ENCODE measurements at regions not wholly inside any gene's neighbourhood (a gene's known extent, or its start where the extent isn't known, plus 50 kb on each side); places are given as distances from the start of the nearest gene placed in this dataset.

- DNase-seq (ENCODE audit: low read depth): no peak
Measured at GRCh38 chr1:5296557-5297179, 642.3 kb downstream of the AJAP1 start.

DNA sequence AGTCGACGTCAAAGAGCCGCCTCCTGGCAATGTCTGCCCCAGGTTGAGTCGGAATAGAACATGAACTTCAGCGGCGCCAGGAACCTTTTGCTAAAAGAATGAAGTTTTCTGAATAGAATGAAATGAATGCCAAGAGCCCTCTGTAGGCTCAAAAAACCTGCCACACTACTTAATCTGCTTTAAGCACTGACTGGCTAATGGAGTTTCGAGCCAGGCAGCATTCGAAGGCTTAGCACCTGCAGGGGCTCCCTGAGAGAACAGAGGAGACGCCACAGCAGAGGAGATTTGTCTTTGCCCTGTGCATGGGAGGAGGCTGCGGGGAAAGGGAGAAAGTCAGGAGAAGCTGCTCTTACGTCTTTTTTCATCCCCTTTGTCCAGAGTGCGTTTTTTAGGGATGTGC, 641.7 kb downstream of the AJAP1 start:
- no peak for DNase-seq (ENCODE audit: low read depth)

DNA sequence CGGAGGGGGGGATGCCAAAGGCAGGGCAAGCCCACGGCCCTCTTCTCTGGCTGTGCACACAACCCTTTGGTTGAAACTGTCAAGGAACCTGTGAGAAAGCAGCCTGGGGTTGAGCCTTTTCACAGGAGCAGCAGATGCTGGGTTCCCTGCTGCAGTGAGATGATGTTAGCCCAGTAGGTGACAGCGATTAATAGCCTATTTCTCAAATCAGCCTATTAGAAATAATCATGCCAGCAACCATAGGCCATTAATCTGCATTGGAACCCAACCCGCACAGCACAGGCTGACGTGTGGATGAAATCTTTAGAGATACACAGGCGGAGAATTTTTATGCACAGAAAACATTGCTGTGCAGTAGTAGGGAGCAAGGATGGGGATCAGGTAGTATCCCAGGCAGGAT, 637.5 kb downstream of the AJAP1 start:
- no peak for DNase-seq (ENCODE audit: low read depth)

DNA sequence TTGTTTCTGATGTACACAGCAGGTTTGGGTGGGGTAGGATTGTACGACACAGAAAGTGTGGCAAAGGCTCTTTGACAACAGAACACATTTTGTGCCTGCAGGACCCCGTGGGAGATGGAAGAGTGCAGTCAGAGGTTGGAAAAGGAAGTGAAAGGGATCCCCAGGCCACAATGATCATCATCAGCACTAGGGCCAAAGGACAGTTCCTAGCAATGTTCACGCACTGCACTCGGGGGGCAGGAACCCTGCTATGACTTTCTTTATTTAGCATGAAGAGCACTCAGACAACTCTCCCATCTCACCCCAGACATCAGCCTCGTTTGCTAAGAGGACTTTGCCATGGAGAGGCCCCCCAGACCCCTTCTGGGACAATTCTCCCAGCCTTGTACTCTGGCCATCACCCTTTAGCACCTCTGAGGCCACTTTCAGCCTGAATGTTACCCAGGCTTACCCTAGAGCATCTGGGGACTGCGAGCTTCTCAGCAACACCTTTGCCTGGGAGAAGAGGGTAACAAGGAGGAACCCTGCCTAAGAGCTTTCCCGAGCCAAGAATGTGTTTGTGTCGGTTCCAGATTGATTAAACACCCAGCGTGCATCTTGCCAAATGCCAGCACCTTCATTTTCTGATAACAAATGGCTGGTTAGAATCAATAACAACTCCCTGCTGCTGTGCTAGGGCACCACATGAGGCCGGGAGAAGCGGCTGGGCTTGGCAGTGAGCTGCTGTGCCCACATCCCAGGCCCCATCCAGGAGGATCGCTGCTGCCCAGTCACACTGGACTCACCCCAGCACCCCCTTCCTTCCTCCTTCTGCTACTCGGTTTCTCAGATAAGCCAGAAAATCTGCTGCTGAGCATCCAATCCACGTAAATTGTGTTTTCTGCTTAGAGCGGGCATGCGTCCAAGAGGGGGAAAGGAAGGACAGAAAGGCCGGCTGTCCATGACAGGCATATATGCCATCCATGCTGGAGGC, 633.1 kb downstream of the AJAP1 start:
- no peak for DNase-seq (ENCODE audit: low read depth)

GRCh38 chr1:5286244-5286643, 631.8 kb downstream of the AJAP1 start:
- DNase-seq (ENCODE audit: low read depth): no peak

GRCh38 chr1:5274527-5274926, 620.1 kb downstream of the AJAP1 start:
- no peak for DNase-seq (ENCODE audit: low read depth)

DNA sequence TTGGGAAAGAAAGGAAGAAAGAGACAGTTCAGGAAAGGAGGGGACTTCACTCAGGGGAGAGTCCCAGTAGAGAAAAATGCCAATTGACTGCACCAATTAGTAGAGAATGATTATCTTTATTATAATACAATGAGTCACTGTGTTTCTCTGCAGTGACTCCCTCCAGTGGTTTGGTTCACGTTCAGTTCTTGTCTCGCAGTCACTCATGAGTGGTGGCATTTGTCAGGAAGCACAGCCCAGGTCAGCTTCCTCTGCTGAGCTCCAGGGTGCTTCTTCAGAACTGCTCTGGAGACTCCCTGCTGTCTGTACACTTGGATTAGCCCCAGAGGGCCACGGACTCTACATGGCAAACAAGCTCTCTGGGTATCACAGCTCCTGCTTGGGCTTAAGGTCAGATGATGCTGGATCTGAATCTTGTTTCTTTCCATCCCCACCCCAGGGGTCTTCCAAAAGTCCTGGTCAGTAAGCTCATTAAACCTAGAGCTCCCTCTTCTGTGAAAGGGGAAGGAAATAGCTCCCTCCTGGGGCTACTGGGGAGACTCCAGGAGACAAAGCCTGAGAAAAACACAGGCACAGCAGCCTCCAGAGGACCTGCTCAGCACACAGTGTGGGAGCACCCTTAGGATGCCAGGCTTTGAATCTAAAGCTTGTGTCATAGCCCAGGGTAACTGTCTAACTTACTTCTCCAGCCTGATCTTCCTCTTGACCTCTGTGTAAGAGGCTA, 619.0 kb downstream of the AJAP1 start:
- no peak for DNase-seq (ENCODE audit: low read depth)

GRCh38 chr1:5272325-5272724, 617.9 kb downstream of the AJAP1 start:
- no peak for DNase-seq (ENCODE audit: low read depth)

- no peak for DNase-seq (ENCODE audit: low read depth)
Measured at GRCh38 chr1:5271264-5271663, 616.9 kb downstream of the AJAP1 start.

DNA sequence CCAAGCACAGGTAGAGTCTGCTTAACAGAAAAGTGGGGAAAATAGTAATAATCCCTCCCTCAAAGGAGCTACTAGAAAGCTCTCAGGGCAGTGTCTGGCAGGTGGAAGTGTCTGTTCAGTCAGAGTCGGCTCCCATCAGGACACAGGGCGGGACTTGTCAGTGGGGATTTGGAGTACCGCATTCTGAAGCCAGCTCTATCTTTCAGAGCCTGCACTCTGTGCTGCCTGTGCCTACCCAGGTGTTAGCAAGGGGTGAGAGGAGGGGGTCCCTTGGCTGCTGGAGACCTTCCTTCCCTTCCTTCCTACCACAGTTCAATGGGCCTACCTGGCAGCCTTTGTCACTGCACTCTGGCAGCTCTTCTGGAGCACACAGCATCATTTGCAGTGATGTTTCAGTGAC, 615.5 kb downstream of the AJAP1 start:
- no peak for DNase-seq (ENCODE audit: low read depth)

GRCh38 chr1:5267603-5268235, 613.3 kb downstream of the AJAP1 start:
- DNase-seq (ENCODE audit: low read depth): no peak

GRCh38 chr1:5265438-5266075, 611.1 kb downstream of the AJAP1 start:
- no peak for DNase-seq (ENCODE audit: low read depth)

GRCh38 chr1:5264476-5264875, 610.1 kb downstream of the AJAP1 start:
- no peak for DNase-seq (ENCODE audit: low read depth)

GRCh38 chr1:5256793-5257192, 602.4 kb downstream of the AJAP1 start:
- no peak for DNase-seq (ENCODE audit: low read depth)

GRCh38 chr1:5254975-5255374, 600.6 kb downstream of the AJAP1 start:
- no peak for DNase-seq (ENCODE audit: low read depth)

- DNase-seq (ENCODE audit: low read depth): no peak
Measured at GRCh38 chr1:5254131-5254725, 599.8 kb downstream of the AJAP1 start.

DNA sequence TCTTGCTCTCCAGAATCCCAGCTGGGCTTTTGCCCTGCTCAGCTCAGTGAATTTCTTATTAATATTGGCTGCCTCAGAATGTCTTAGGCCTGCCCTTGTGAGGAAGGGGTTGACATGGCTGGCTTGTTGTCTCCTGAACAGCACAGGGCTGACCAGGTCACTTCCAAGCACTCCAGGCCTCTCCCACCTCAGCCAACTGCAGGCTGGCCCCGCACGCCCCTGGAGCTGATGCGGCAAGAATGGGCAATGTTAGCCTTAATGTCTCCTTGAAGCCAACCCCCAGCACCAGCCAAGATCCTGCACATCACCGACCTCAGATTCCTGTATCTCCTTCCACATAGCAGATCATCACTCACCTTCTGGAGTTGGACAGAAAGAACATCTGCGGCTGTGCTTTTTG, 598.6 kb downstream of the AJAP1 start:
- DNase-seq (ENCODE audit: low read depth): no peak

- no peak for DNase-seq (ENCODE audit: low read depth)
Measured at GRCh38 chr1:5250336-5250735, 595.9 kb downstream of the AJAP1 start.

GRCh38 chr1:5245348-5245747, 590.9 kb downstream of the AJAP1 start:
- no peak for DNase-seq (ENCODE audit: low read depth)

GRCh38 chr1:5244631-5245285, 590.3 kb downstream of the AJAP1 start:
- DNase-seq (ENCODE audit: low read depth): no peak
